Nephron progenitor cell (in vitro differentiated cells): ENCODE measurements at regions not wholly inside any gene's neighbourhood (a gene's known extent, or its start where the extent isn't known, plus 50 kb on each side); places are given as distances from the start of the nearest gene placed in this dataset.

Experiments used
- DNase-seq: peaks from one replicate; pipeline ENCODE4 v3.0.0; 2021
- H3K27ac Mint-ChIP-seq: 2 replicates; pipeline ENCODE4 v1.8.0; 2021; ENCODE audit warnings: mild to moderate bottlenecking, moderate library complexity, mixed read lengths
- H3K27me3 Mint-ChIP-seq: 2 replicates; pipeline ENCODE4 v1.8.0; 2021; ENCODE audit warnings: mild to moderate bottlenecking, low read depth, mixed read lengths; ENCODE audit not compliant: poor library complexity
- H3K36me3 Mint-ChIP-seq: 2 replicates; pipeline ENCODE4 v1.8.0; 2021; ENCODE audit warnings: low read depth, mixed read lengths
- H3K4me1 Mint-ChIP-seq: 2 replicates; pipeline ENCODE4 v1.8.0; 2021; ENCODE audit warnings: mixed read lengths
- H3K4me3 Mint-ChIP-seq: 2 replicates; pipeline ENCODE4 v1.8.0; 2021; ENCODE audit warnings: mild to moderate bottlenecking, moderate library complexity, mixed read lengths
- H3K9me3 Mint-ChIP-seq: 2 replicates; pipeline ENCODE4 v1.8.0; 2021; ENCODE audit warnings: mild to moderate bottlenecking, moderate library complexity, mixed read lengths
- TF ChIP-seq, protein P1 (sequence below): fragments of 200-600 bp; sonication (generic); IDR thresholded peaks from 2 replicates; pipeline ENCODE4 v1.5.0; 2021; ENCODE audit warnings: antibody characterized with exemption

DNA sequence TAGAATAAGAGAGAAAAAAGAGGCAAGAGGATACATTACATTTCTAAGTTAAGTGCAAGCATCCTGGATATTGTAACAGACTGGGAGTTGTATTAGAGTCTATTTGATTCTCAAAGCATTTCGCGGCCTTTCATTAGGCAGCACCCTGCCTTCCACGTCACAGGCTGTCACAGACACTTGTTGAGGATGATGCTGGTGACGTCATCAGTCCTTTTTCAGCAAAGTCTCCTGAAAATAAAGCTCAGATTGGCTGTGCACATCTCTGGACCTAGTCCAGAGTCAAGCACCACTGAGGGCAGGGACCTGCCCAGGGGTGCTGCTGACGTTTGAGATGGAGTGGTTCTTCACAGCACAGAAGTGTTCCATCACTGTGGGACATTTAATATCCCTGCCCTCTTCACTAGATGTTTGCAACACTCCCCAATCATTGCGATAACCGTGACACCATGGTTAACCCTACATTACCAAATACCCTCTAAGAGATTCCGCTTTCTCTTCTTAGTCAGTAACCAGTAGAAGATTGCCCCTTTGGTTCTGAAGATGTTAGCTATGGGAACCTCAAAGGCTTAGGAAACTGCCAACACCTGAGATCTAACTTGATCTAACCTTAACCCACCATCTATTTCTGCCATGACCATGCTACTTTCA lies 72.7 kb upstream of the F3 start:
- Mint-ChIP-seq H3K27me3 (peaks cover 3% of the 10 kb centered on the region), H3K36me3 (no peaks in the 10 kb centered on the region), H3K9me3 (peaks cover 15% of the 10 kb centered on the region), H3K4me1 (peaks cover 10% of the 10 kb centered on the region), H3K4me3 (no peak overlapping the region), H3K27ac (no peak overlapping the region)
- DNase-seq, result no peak
- TF ChIP-seq, protein P1, sequence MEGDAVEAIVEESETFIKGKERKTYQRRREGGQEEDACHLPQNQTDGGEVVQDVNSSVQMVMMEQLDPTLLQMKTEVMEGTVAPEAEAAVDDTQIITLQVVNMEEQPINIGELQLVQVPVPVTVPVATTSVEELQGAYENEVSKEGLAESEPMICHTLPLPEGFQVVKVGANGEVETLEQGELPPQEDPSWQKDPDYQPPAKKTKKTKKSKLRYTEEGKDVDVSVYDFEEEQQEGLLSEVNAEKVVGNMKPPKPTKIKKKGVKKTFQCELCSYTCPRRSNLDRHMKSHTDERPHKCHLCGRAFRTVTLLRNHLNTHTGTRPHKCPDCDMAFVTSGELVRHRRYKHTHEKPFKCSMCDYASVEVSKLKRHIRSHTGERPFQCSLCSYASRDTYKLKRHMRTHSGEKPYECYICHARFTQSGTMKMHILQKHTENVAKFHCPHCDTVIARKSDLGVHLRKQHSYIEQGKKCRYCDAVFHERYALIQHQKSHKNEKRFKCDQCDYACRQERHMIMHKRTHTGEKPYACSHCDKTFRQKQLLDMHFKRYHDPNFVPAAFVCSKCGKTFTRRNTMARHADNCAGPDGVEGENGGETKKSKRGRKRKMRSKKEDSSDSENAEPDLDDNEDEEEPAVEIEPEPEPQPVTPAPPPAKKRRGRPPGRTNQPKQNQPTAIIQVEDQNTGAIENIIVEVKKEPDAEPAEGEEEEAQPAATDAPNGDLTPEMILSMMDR, result no peak

DNA sequence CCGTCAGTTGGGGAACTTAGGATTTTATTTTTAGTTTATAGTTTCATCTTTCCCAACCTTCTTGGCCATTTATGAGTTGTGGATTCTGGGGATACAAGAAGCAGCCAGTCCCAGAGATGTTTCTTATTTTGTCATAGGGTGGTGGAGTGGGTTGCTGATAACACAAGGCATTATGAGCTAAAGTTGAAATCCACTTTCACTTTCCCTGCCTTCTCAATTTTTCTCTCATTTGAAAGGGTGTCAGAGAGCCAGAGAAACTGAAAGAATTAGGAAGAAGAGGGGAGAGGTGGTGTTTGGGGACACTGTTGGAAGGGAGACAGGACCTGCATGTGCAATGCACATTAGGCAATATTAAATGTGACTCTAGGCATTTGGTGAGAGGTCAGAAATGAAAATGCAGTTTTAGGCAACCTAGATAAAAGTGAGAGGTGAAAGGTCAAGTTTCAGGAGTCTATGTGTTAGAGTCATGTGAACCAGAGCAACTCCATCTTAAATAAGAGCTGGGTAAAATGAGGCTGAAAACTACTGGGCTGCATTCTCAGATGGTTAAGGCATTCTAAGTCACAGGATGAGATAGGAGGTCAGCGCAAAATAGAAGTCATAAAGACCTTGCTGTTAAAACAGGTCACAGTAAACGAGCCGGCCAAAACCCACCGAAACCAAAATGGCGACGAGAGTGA lies 71.1 kb upstream of the F3 start:
- Mint-ChIP-seq H3K36me3 (no peaks in the 10 kb centered on the region), H3K27me3 (peaks cover 3% of the 10 kb centered on the region), H3K4me1 (peaks cover 25% of the 10 kb centered on the region), H3K4me3 (no peak overlapping the region), H3K9me3 (no peaks in the 10 kb centered on the region), H3K27ac (no peak overlapping the region)
- TF ChIP-seq, protein P1, result no peak
- DNase-seq, result no peak

GRCh38 chr1:94611681-94612475 lies 70.3 kb upstream of the F3 start:
- Mint-ChIP-seq H3K27me3 (peaks cover 3% of the 10 kb centered on the region), H3K27ac (no peak overlapping the region), H3K9me3 (no peaks in the 10 kb centered on the region)

DNA sequence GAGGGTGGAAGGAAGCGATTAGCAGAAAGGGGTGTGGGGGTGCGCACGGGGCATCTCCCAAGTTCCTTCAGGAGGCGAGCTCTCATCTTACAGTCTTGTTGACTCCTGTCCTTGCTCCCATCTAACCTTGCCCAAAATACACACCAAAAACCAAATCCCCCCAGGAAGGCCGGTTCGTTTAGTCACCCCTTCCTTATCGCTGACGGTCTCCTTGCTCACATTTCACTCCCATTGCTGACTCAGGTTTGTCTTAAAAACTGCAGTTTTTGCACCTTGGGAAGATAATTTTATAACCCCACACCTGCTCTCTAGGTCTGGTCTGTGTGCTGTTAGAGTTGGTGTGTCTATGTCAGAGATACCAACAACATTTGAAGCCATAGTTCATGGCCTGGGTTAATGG lies 68.1 kb upstream of the F3 start:
- peaks cover 21% of the 10 kb centered on the region for H3K4me1 Mint-ChIP-seq
- no peaks in the 10 kb centered on the region for H3K36me3 Mint-ChIP-seq

More at GRCh38 chr1:94611681-94612475, 70.3 kb upstream of the F3 start:
- no peak overlapping the region for H3K4me3 Mint-ChIP-seq
- no peak for DNase-seq
- no peaks in the 10 kb centered on the region for H3K36me3 Mint-ChIP-seq
- H3K4me1 Mint-ChIP-seq, result peaks cover 25% of the 10 kb centered on the region
- TF ChIP-seq, protein P1, result no peak

DNA sequence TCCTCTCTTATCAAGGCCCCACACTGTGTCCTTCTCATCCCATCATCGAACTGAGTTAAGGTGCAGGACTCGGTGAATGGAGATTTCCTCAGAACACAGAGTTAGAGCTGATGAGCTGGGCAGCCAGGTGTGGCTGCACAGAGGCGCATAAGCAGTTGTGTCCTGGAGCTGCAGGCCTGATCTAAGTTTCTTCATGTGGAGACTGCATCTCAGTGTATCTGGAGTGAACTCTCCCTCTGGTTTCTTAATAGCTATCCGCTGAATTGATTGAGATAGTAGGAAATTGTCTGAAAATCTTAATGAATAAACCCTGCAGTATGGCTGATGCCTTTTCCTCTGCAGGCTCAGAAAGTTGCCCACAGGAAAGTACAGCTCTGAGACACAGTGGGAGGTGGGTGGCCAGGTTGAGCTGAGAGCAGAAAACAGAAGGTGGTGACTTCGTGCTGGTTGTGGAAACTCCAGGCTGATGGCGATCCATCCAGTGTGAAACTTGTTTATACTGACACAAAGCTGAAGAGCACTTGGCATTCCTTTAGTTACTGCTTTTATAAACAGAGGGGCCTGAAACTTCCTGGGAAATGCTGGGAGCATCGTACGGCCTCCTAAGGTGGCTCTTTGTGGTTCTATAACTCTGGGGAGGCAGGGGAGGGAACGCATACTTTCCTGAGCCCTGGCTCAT lies 67.4 kb upstream of the F3 start:
- Mint-ChIP-seq H3K4me1 (peaks cover 21% of the 10 kb centered on the region), H3K4me3 (no peak overlapping the region), H3K36me3 (no peaks in the 10 kb centered on the region), H3K27me3 (no peaks in the 10 kb centered on the region), H3K27ac (peak overlapping the region; percentile 47), H3K9me3 (no peaks in the 10 kb centered on the region)
- DNase-seq, result no peak
- TF ChIP-seq, protein P1, result no peak

More for the DNA sequence above, 68.1 kb upstream of the F3 start:
- no peak for DNase-seq
- TF ChIP-seq, protein P1, result no peak
- no peaks in the 10 kb centered on the region for H3K27me3 Mint-ChIP-seq
- no peak overlapping the region for H3K27ac Mint-ChIP-seq
- no peak overlapping the region for H3K4me3 Mint-ChIP-seq
- no peaks in the 10 kb centered on the region for H3K9me3 Mint-ChIP-seq
